ENCODE measurements at regions not wholly inside any gene's neighbourhood (a gene's known extent, or its start where the extent isn't known, plus 50 kb on each side); places are given as distances from the start of the nearest gene placed in this dataset.

- Histone ChIP-seq H3K4me2 (ENCODE audit: low read depth, low read length, poor library complexity, severe bottlenecking) (no peak overlapping the region), H3K9ac (ENCODE audit: low read length) (no peak overlapping the region), H3K27ac (ENCODE audit: low read depth, low read length) (no peak overlapping the region), H3K79me2 (ENCODE audit: insufficient read depth, low read length) (no peaks in the 10 kb centered on the region), H3K36me3 (ENCODE audit: low read length) (no peaks in the 10 kb centered on the region), H3K9me2 (replicated peaks; ENCODE audit: insufficient read depth, low read length) (no peaks in the 10 kb centered on the region), H3K9me3 (ENCODE audit: insufficient read depth, low read length) (no peaks in the 10 kb centered on the region), H2AFZ (ENCODE audit: low read depth, low read length, severe bottlenecking) (no peak overlapping the region), H3K27me3 (ENCODE audit: low read length) (no peaks in the 10 kb centered on the region), H3F3A (ENCODE audit: insufficient read depth) (no peaks in the 10 kb centered on the region), H3K4me3 (ENCODE audit: insufficient read depth, low read length, poor library complexity, severe bottlenecking) (no peak overlapping the region), H4K20me1 (ENCODE audit: low read depth, low read length) (no peaks in the 10 kb centered on the region)
- no peak for TF ChIP-seq CTCF (IDR thresholded peaks at IDR 0.05; ENCODE audit: insufficient read depth, low read length, poor library complexity, severe bottlenecking)
Measured at GRCh38 chr6:19013026-19013705, 626.0 kb downstream of the RNF144B start.

GRCh38 chr6:19024737-19025136 lies 637.6 kb downstream of the RNF144B start:
- H3K4me3 ChIP-seq (ENCODE audit: insufficient read depth, low read length, poor library complexity, severe bottlenecking): no peak overlapping the region
- H4K20me1 ChIP-seq (ENCODE audit: low read depth, low read length): no peaks in the 10 kb centered on the region
- H3K9me3 ChIP-seq (ENCODE audit: insufficient read depth, low read length): no peaks in the 10 kb centered on the region
- H3K79me2 ChIP-seq (ENCODE audit: insufficient read depth, low read length): no peaks in the 10 kb centered on the region
- no peak overlapping the region for H3K9ac ChIP-seq (ENCODE audit: low read length)
- no peaks in the 10 kb centered on the region for H3K36me3 ChIP-seq (ENCODE audit: low read length)
- H2AFZ ChIP-seq (ENCODE audit: low read depth, low read length, severe bottlenecking): no peak overlapping the region
- H3K4me2 ChIP-seq (ENCODE audit: low read depth, low read length, poor library complexity, severe bottlenecking): no peak overlapping the region
- TF ChIP-seq EZH2phosphoT487 (conservative IDR thresholded peaks at IDR 0.05; ENCODE audit: low read length) (no peak), CTCF (IDR thresholded peaks at IDR 0.05; ENCODE audit: insufficient read depth, low read length, poor library complexity, severe bottlenecking) (peak; percentile 49)
- no peaks in the 10 kb centered on the region for H3K9me2 ChIP-seq (replicated peaks; ENCODE audit: insufficient read depth, low read length)
- no peaks in the 10 kb centered on the region for H3F3A ChIP-seq (ENCODE audit: insufficient read depth)
- no peaks in the 10 kb centered on the region for H3K27me3 ChIP-seq (ENCODE audit: low read length)
- no peak overlapping the region for H3K27ac ChIP-seq (ENCODE audit: low read depth, low read length)

- Histone ChIP-seq H3K9me2 (replicated peaks; ENCODE audit: insufficient read depth, low read length) (0 out of 2 replicates have a peak, but pooled peaks cover 4% of the 10 kb centered on the region), H3K79me2 (ENCODE audit: insufficient read depth, low read length) (no peaks in the 10 kb centered on the region), H3K4me3 (ENCODE audit: insufficient read depth, low read length, poor library complexity, severe bottlenecking) (no peak overlapping the region), H2AFZ (ENCODE audit: low read depth, low read length, severe bottlenecking) (no peak overlapping the region), H3K27me3 (ENCODE audit: low read length) (no peaks in the 10 kb centered on the region), H3K27ac (ENCODE audit: low read depth, low read length) (no peak overlapping the region), H3F3A (ENCODE audit: insufficient read depth) (no peaks in the 10 kb centered on the region), H3K36me3 (ENCODE audit: low read length) (no peaks in the 10 kb centered on the region), H3K9ac (ENCODE audit: low read length) (no peak overlapping the region), H3K9me3 (ENCODE audit: insufficient read depth, low read length) (no peaks in the 10 kb centered on the region), H4K20me1 (ENCODE audit: low read depth, low read length) (no peaks in the 10 kb centered on the region), H3K4me2 (ENCODE audit: low read depth, low read length, poor library complexity, severe bottlenecking) (no peak overlapping the region)
- TF ChIP-seq CTCF (IDR thresholded peaks at IDR 0.05; ENCODE audit: insufficient read depth, low read length, poor library complexity, severe bottlenecking): no peak
- no peak for TF ChIP-seq EZH2phosphoT487 (conservative IDR thresholded peaks at IDR 0.05; ENCODE audit: low read length)
Measured at GRCh38 chr6:19028201-19028600, 641.1 kb downstream of the RNF144B start.
